IPS-15b (cell line): ENCODE measurements at regions not wholly inside any gene's neighbourhood (a gene's known extent, or its start where the extent isn't known, plus 50 kb on each side); places are given as distances from the start of the nearest gene placed in this dataset.
"Not testable (repeated sequence)": the region's sequence is repeated elsewhere in the genome, so short reads cannot be mapped to it uniquely, and the experiment has no call there.

Source experiments
- H3K27me3 ChIP-seq: one replicate; pipeline ENCODE4 v1.6.1; 2013; ENCODE audit warnings: low read length; ENCODE audit not compliant: control insufficient read depth, insufficient read depth
- H3K36me3 ChIP-seq: one replicate; pipeline ENCODE4 v1.6.1; 2013; ENCODE audit warnings: low read length; ENCODE audit not compliant: control insufficient read depth, insufficient read depth
- H3K4me1 ChIP-seq: one replicate; pipeline ENCODE4 v1.6.1; 2013; ENCODE audit warnings: mild to moderate bottlenecking, low read length; ENCODE audit not compliant: control insufficient read depth, insufficient read depth
- H3K4me3 ChIP-seq: one replicate; pipeline ENCODE4 v1.5.1; 2013; ENCODE audit warnings: low read depth, low read length
- H3K9ac ChIP-seq: one replicate; pipeline ENCODE4 v1.6.1; 2013; ENCODE audit warnings: low read depth, mild to moderate bottlenecking, low read length
- H3K9me3 ChIP-seq: one replicate; pipeline ENCODE4 v1.6.1; 2013; ENCODE audit warnings: mild to moderate bottlenecking, low read length; ENCODE audit not compliant: control insufficient read depth, insufficient read depth

GRCh38 chr10:81428456-81429134 is 446.4 kb upstream of the NRG3 start:
- Histone ChIP-seq H3K4me3 (no peak overlapping the region), H3K9me3 (no peaks in the 10 kb centered on the region), H3K36me3 (no peaks in the 10 kb centered on the region), H3K27me3 (no peaks in the 10 kb centered on the region), H3K9ac (no peak overlapping the region), H3K4me1 (no peaks in the 10 kb centered on the region)

GRCh38 chr10:81439445-81439844 is 435.5 kb upstream of the NRG3 start:
- Histone ChIP-seq H3K4me3 (no peak overlapping the region), H3K27me3 (no peaks in the 10 kb centered on the region), H3K36me3 (no peaks in the 10 kb centered on the region), H3K9ac (no peak overlapping the region), H3K4me1 (no peaks in the 10 kb centered on the region), H3K9me3 (no peaks in the 10 kb centered on the region)

GRCh38 chr10:81441624-81442023 is 433.4 kb upstream of the NRG3 start:
- H3K9me3 ChIP-seq, H3K36me3 ChIP-seq, H3K27me3 ChIP-seq, H3K4me3 ChIP-seq, H3K9ac ChIP-seq, H3K4me1 ChIP-seq: not testable (repeated sequence)

GRCh38 chr10:81444242-81444929 is 430.6 kb upstream of the NRG3 start:
- Histone ChIP-seq H3K27me3 (no peaks in the 10 kb centered on the region), H3K9ac (no peak overlapping the region), H3K4me3 (no peak overlapping the region), H3K9me3 (no peaks in the 10 kb centered on the region), H3K4me1 (no peaks in the 10 kb centered on the region), H3K36me3 (no peaks in the 10 kb centered on the region)

- Histone ChIP-seq H3K9me3 (no peaks in the 10 kb centered on the region), H3K36me3 (no peaks in the 10 kb centered on the region), H3K4me3 (no peak overlapping the region), H3K9ac (no peak overlapping the region), H3K27me3 (no peaks in the 10 kb centered on the region), H3K4me1 (no peaks in the 10 kb centered on the region)
Measured at GRCh38 chr10:81450651-81451050, 424.3 kb upstream of the NRG3 start.

- Histone ChIP-seq H3K27me3 (no peaks in the 10 kb centered on the region), H3K4me1 (no peaks in the 10 kb centered on the region), H3K9me3 (no peaks in the 10 kb centered on the region), H3K36me3 (no peaks in the 10 kb centered on the region), H3K4me3 (no peak overlapping the region), H3K9ac (no peak overlapping the region)
Measured at GRCh38 chr10:81472927-81473470, 402.0 kb upstream of the NRG3 start.

- H3K9me3 ChIP-seq, result no peaks in the 10 kb centered on the region
- no peaks in the 10 kb centered on the region for H3K27me3 ChIP-seq
- H3K36me3 ChIP-seq, result no peaks in the 10 kb centered on the region
- no peak overlapping the region for H3K9ac ChIP-seq
- no peak overlapping the region for H3K4me3 ChIP-seq
- H3K4me1 ChIP-seq, result no peaks in the 10 kb centered on the region
Measured at GRCh38 chr10:81473755-81474154, 401.2 kb upstream of the NRG3 start.

- no peak overlapping the region for H3K9ac ChIP-seq
- no peak overlapping the region for H3K4me3 ChIP-seq
- no peaks in the 10 kb centered on the region for H3K27me3 ChIP-seq
- no peaks in the 10 kb centered on the region for H3K36me3 ChIP-seq
- H3K4me1 ChIP-seq, result no peaks in the 10 kb centered on the region
- no peaks in the 10 kb centered on the region for H3K9me3 ChIP-seq
Measured at GRCh38 chr10:81479316-81479715, 395.7 kb upstream of the NRG3 start.

GRCh38 chr10:81496626-81497025 is 378.4 kb upstream of the NRG3 start:
- H3K9ac ChIP-seq, result no peak overlapping the region
- H3K27me3 ChIP-seq, result no peaks in the 10 kb centered on the region
- no peak overlapping the region for H3K4me3 ChIP-seq
- H3K4me1 ChIP-seq, result no peaks in the 10 kb centered on the region
- no peaks in the 10 kb centered on the region for H3K9me3 ChIP-seq
- H3K36me3 ChIP-seq, result no peaks in the 10 kb centered on the region

GRCh38 chr10:81498011-81498551 is 376.9 kb upstream of the NRG3 start:
- Histone ChIP-seq H3K4me1 (no peaks in the 10 kb centered on the region), H3K9me3 (no peaks in the 10 kb centered on the region), H3K27me3 (no peaks in the 10 kb centered on the region), H3K36me3 (no peaks in the 10 kb centered on the region), H3K9ac (no peak overlapping the region), H3K4me3 (no peak overlapping the region)

- Histone ChIP-seq H3K36me3 (no peaks in the 10 kb centered on the region), H3K27me3 (no peaks in the 10 kb centered on the region), H3K4me3 (no peak overlapping the region), H3K9me3 (no peaks in the 10 kb centered on the region), H3K4me1 (no peaks in the 10 kb centered on the region), H3K9ac (no peak overlapping the region)
Measured at GRCh38 chr10:81502677-81503359, 372.2 kb upstream of the NRG3 start.
